ENCODE measurements at regions not wholly inside any gene's neighbourhood (a gene's known extent, or its start where the extent isn't known, plus 50 kb on each side); places are given as distances from the start of the nearest gene placed in this dataset.
"Not testable (repeated sequence)": the region's sequence is repeated elsewhere in the genome, so short reads cannot be mapped to it uniquely, and the experiment has no call there.

GRCh38 chr16:52740333-52740732, 193.4 kb upstream of the TOX3 start (continued):
- TF ChIP-seq CREB1 (CRISPR knock-in tag; IDR thresholded peaks at IDR 0.05; ENCODE audit: low read depth) = no peak
- TF ChIP-seq, protein P1, sequence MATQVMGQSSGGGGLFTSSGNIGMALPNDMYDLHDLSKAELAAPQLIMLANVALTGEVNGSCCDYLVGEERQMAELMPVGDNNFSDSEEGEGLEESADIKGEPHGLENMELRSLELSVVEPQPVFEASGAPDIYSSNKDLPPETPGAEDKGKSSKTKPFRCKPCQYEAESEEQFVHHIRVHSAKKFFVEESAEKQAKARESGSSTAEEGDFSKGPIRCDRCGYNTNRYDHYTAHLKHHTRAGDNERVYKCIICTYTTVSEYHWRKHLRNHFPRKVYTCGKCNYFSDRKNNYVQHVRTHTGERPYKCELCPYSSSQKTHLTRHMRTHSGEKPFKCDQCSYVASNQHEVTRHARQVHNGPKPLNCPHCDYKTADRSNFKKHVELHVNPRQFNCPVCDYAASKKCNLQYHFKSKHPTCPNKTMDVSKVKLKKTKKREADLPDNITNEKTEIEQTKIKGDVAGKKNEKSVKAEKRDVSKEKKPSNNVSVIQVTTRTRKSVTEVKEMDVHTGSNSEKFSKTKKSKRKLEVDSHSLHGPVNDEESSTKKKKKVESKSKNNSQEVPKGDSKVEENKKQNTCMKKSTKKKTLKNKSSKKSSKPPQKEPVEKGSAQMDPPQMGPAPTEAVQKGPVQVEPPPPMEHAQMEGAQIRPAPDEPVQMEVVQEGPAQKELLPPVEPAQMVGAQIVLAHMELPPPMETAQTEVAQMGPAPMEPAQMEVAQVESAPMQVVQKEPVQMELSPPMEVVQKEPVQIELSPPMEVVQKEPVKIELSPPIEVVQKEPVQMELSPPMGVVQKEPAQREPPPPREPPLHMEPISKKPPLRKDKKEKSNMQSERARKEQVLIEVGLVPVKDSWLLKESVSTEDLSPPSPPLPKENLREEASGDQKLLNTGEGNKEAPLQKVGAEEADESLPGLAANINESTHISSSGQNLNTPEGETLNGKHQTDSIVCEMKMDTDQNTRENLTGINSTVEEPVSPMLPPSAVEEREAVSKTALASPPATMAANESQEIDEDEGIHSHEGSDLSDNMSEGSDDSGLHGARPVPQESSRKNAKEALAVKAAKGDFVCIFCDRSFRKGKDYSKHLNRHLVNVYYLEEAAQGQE (IDR thresholded peaks at IDR 0.05; ENCODE audit: unreplicated experiment) = no peak
- TF ChIP-seq ZNF114 (CRISPR knock-in tag; IDR thresholded peaks at IDR 0.05) = no peak
- no peak for TF ChIP-seq JUNB (IDR thresholded peaks at IDR 0.05; ENCODE audit: unreplicated experiment)
- no peak for TF ChIP-seq EZH2phosphoT487 (IDR thresholded peaks at IDR 0.05; ENCODE audit: unreplicated experiment)

DNA sequence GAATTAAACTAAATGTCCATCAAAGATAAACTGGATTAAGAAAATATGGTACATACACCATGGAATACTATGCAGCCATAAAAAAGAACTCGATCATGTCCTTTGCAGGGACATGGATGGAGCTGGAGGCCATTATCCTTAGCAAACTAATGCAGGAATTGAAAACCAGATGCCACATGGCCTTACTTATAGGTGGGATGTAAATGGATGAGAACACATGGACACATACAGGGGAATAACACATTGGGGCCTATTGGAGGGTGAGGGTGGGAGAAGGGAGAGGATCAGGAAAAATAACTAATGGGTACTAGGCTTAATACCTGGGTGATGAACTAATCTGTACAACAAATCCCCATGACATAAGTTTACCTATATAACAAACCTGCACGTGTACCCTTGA, 192.0 kb upstream of the TOX3 start:
- Histone ChIP-seq H3K9me2 (ENCODE audit: insufficient read depth) (peaks cover 12% of the 10 kb centered on the region), H3K4me1 (ENCODE audit: insufficient read depth) (peaks cover 16% of the 10 kb centered on the region)
- not testable (repeated sequence) for DNase-seq (ENCODE audit: low spot score); H3K36me3 ChIP-seq (ENCODE audit: insufficient read depth); H3K27me3 Mint-ChIP-seq (ENCODE audit: insufficient read depth, low read depth, poor library complexity); H3K4me3 Mint-ChIP-seq; H3K27me3 ChIP-seq (ENCODE audit: insufficient read depth); H4K20me1 ChIP-seq (replicated peaks; ENCODE audit: insufficient read depth); H3K36me3 Mint-ChIP-seq (ENCODE audit: low read depth); H3K27ac Mint-ChIP-seq; H2AFZ ChIP-seq; ATAC-seq; H3K4me2 ChIP-seq; H3K27ac ChIP-seq (ENCODE audit: low read depth); H3K4me3 ChIP-seq; H3K79me2 ChIP-seq (replicated peaks; ENCODE audit: insufficient read depth); H3F3A ChIP-seq (replicated peaks; ENCODE audit: low read depth)
- peaks cover 13% of the 10 kb centered on the region for H3K4me1 Mint-ChIP-seq
- H3K9me3 Mint-ChIP-seq = peaks cover 14% of the 10 kb centered on the region

GRCh38 chr16:52731219-52731875, 184.4 kb upstream of the TOX3 start:
- Histone ChIP-seq H3K27ac (ENCODE audit: low read depth) (no peak overlapping the region), H3K4me2 (no peak overlapping the region), H3K4me3 (no peak overlapping the region), H2AFZ (no peak overlapping the region), H3K27me3 (ENCODE audit: insufficient read depth) (no peaks in the 10 kb centered on the region), H4K20me1 (replicated peaks; ENCODE audit: insufficient read depth) (no peaks in the 10 kb centered on the region), H3K9me2 (ENCODE audit: insufficient read depth) (peaks cover 9% of the 10 kb centered on the region), H3K36me3 (ENCODE audit: insufficient read depth) (0 out of 2 replicates have a peak, but pooled peaks cover 12% of the 10 kb centered on the region), H3F3A (replicated peaks; ENCODE audit: low read depth) (no peaks in the 10 kb centered on the region), H3K79me2 (replicated peaks; ENCODE audit: insufficient read depth) (no peaks in the 10 kb centered on the region), H3K4me1 (ENCODE audit: insufficient read depth) (no peaks in the 10 kb centered on the region)
- DNase-seq (ENCODE audit: low spot score) (no peak), ATAC-seq (no peak)
- H3K36me3 Mint-ChIP-seq (ENCODE audit: low read depth) = peaks cover 41% of the 10 kb centered on the region
- H3K27ac Mint-ChIP-seq = no peak overlapping the region
- H3K9me3 Mint-ChIP-seq = peaks cover 46% of the 10 kb centered on the region
- no peaks in the 10 kb centered on the region; the same call in 1 of the 3 replicates for H3K4me1 Mint-ChIP-seq
- no peak overlapping the region for H3K4me3 Mint-ChIP-seq
- TF ChIP-seq ETS1 (IDR thresholded peaks at IDR 0.05) = no peak
- TF ChIP-seq, protein P2, sequence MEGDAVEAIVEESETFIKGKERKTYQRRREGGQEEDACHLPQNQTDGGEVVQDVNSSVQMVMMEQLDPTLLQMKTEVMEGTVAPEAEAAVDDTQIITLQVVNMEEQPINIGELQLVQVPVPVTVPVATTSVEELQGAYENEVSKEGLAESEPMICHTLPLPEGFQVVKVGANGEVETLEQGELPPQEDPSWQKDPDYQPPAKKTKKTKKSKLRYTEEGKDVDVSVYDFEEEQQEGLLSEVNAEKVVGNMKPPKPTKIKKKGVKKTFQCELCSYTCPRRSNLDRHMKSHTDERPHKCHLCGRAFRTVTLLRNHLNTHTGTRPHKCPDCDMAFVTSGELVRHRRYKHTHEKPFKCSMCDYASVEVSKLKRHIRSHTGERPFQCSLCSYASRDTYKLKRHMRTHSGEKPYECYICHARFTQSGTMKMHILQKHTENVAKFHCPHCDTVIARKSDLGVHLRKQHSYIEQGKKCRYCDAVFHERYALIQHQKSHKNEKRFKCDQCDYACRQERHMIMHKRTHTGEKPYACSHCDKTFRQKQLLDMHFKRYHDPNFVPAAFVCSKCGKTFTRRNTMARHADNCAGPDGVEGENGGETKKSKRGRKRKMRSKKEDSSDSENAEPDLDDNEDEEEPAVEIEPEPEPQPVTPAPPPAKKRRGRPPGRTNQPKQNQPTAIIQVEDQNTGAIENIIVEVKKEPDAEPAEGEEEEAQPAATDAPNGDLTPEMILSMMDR (conservative IDR thresholded peaks at IDR 0.05; ENCODE audit: low read depth in 2 of 2) = no peak
- peaks cover 7% of the 10 kb centered on the region for H3K27me3 Mint-ChIP-seq (ENCODE audit: insufficient read depth, low read depth, poor library complexity)

Data from GM23338 (cell line).